NCI-H1048 (cell line): ENCODE measurements at regions not wholly inside any gene's neighbourhood (a gene's known extent, or its start where the extent isn't known, plus 50 kb on each side); places are given as distances from the start of the nearest gene placed in this dataset.
"Not testable (repeated sequence)": the region's sequence is repeated elsewhere in the genome, so short reads cannot be mapped to it uniquely, and the experiment has no call there.

Experiments used
- DNase-seq: peaks from one replicate; lab custom pipeline; 2025; lab: John Stamatoyannopoulos, UW

DNA sequence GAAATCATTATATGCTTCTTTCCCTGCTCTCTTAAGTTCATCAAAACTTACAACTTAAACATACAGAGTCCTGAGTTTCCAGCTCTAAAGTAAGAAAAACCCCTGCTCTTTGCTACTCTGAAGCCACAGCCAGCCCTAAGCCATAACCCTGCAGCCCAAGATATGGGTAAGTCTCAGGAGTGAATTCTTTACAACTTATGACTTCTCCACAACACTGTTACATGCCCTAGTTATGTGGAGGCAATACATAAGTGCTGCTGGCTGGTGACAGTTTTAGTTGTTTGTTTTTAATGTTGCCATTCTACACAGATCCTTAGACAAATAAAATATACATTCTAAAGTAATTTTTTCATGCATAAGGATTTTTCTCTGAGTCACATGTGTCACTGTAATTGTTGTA is 100.2 kb downstream of the FBXO8 start:
- no peak for DNase-seq

DNA sequence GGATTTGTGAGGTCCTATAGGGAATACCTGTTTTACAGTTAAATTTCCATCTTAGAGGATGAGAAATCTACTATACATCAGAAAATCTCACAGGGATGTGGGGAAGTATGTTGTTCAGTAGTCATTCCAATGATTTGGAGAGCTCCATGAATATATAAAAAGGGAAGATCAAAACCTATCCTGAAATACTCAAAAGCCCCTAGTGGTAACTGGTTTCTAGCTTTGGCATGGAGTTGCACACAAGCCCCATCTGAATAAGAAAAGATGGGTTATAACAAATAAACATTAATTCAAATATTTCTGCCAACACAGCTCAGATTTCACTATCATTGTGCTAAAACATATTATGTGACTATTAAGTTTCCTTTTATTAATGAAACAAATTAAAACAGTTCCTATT is 101.6 kb downstream of the FBXO8 start:
- no peak for DNase-seq

DNA sequence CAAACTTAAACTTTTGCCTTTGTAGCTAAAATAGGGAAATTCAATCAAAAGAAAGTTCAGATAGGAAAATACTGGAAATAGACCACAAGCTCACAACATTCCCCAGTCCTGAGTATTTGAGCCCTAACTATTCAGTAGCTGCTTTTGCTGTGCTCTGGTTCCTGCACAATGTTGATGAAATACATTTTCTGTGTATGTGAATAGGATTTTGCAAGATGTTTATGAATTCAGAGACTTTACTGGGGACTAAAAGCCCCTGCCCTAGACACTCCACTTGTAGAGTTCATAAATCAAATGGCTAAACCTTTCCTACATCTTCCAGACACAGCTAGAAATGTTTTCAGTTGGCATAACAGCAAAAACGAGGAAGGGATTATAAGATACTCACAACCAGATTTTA is 105.9 kb downstream of the FBXO8 start:
- DNase-seq = no peak

DNA sequence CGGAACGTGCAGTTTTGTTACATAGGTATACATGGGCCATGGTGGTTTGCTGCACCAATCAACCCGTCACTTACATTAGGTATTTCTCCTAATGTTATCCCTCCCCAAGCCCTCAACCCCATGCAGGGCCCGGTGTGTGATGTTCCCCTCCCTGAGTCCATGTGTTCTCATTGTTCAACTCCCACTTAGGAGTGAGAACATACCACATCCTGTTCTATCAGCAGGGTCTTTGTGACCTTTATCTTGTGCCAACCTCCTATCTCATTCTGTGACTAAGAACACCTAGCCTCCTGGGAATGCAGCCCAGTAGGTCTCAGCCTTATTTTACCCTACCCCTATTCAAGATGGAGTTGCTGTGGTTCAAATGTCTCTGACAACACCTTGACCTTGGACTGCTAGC is 107.6 kb downstream of the FBXO8 start:
- DNase-seq = not testable (repeated sequence)

DNA sequence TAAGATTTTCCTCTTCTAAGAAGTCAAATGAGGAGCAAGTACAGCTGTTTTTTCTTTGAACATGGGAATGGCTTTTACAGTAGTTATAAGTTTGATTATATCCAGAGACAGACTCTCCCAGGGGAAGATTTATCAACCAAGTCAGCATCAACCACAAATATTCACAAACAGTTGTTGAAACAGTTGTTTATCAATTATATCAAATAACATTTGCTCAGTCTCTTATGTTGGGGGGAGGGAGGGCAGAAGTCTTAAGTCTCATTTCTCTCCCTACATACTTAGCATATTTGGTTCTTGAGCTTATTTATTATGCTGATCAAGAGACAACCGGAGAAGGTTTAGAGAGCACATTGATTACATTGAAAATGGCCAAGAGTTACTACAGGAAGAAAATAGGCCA is 110.1 kb downstream of the FBXO8 start:
- DNase-seq = no peak

DNA sequence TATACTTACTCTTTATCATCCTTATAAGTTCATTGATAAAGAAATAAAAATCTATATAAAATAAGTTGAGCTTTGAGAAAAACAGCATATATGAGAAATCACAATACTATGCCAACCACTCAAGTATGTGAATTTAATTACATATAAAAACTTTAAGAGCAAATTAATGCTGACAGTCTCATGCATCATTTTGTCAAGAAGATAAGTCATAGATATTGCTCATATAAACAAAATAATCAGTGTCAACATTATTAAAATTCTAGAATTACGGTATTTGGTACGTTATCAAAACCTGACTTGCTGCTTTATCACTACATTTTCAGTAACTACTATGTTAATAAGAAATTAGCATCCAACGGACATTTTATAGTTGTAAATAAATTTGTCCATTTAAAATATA is 111.2 kb downstream of the FBXO8 start:
- DNase-seq = no peak

DNA sequence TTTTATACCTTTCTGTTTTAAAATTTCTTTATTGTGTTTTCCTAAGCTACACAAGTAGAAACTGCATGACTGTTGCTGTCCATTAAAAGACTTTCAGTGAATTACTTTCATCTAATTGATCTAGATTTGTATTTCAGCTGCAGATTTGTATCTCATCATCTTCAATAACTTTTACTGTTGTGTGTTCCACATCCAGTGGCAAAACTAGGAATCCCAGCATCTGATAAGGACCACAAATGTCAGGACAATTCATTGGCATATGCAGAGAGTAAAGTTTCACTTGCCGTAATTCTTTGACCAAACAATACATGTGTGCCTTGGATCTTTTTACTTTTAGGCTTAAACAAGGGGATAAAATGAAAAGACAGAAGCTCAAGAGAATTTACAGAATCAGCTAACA is 112.6 kb downstream of the FBXO8 start:
- no peak for DNase-seq

DNA sequence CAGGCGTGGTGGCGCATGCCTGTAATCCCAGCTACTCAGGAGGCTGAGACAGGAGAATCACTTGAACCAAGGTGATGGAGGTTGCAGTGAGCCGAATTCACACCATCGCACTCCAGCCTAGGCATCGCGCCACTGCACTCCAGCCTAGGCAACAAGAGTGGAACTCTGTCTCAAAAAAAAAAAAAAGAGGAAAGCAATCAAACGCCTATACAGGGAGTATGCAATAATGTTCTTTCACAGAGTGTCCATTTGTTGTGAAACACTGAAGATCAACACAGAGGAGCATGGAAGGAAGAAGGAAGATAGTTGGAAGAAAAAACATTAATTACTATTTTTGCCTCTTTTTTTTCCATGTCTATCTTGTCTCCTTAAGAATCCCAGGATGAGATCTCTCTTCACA is 113.4 kb downstream of the FBXO8 start:
- no peak for DNase-seq

DNA sequence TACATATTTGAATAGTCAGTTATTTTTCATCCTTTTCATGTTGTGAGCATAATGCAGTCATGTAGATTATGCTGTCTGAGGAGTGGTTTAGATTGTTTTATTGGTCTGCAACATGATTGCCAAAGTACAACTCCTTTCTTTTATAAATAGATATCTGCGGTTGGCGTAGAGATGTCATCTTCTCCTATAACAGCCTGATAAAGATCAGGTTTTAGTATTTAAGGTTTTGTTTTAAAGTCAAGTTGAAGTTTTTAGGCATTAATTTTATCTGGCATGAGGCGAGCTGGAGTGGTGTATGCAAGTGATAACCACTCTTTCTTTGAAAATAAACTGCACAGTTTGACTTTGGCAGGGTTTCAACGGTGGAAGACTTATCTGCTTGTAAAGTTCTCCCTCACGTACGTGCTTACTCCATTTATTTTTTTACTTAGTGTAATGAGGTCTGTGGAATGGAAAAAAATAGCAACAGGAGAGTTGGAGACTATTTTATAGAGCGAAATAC is 126.3 kb downstream of the FBXO8 start:
- DNase-seq = no peak

DNA sequence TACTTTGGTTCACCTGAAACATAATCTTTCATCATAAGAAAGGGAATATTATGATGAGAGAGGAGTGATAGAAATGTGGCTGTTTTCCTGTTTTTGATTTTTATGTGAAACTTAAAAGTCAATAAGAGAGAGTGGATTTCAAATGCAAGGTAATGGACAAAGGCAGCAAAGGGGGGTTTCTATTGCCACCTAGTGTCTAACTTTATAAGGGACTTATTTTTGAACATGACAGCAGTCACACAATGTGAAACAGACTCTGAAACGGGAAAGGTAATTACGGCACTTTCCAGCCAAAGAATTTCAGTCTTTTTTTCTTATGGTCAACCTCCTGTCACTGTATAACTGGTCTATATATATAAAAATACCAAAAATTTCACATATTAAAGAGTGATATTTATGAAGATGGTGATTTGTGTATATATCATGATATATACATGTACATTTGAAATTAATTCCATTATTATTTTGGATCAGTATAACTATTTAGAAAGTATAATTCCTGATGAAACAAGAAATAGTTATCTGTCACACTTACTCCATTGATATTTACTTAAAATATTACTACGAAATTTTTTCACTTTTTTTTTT is 127.1 kb downstream of the FBXO8 start:
- peak; percentile 23 for DNase-seq

DNA sequence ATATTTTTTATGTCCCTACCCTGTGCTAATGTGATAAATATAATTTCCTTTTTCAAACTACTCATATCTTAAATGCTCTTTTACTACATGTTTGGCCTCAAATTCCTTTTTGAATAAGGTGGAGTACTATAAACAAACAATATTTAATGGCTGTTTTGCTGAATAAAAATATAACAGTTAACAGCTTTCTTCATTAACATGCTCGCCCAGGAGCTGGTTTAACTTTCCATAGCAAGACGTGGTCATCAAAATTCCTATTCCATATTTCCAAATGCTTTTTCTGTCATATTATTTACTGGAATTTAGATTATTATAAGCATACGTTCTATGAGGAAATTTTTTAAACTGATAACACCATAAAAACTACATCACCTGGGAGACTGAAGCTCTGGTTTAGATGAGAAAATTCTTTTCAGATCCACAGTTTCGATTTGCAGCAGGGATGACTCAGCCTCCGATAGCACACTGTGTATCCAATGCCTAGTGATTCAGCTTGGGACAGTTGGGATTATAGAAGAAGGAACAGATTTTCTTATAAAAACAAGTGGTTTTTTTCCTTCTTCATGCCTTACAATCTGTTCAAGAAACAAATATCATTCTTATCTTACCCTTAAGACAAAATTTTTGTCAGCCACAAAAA is 129.1 kb downstream of the FBXO8 start:
- no peak for DNase-seq

DNA sequence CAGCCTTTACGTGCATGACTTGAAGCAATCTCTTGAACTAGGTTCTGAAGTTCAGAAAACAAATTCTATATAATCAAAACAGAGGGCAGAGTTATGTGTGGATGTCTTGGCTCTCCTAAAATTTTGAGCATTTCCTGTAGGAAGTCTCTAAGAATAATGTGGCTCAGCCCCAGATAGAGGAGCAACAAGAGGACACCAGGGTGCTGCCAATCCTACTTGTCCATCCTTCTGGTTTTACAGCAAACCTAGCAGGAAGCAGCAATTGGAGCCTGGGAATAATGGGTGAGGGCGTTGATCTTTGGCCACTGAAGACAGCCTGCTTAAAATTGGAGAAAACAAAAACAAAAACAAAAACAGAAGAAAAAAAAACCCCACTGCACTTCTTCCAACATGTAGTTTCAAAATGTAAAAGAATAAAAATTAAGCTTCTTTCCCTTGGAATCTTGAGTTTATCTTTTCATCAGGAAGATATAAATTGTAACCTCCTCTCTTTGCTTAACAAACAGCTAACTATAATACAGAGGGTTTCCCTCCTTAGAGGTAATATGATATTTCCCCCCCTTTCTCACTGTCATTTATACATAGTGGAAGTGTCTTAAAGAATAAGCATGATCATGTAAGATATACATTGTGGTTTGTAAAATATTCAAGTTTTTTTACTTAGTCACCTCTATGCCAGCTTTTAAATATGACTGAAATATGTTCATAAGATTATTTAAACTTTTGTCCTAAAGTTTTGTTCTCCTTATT is 130.6 kb downstream of the FBXO8 start:
- DNase-seq = no peak

DNA sequence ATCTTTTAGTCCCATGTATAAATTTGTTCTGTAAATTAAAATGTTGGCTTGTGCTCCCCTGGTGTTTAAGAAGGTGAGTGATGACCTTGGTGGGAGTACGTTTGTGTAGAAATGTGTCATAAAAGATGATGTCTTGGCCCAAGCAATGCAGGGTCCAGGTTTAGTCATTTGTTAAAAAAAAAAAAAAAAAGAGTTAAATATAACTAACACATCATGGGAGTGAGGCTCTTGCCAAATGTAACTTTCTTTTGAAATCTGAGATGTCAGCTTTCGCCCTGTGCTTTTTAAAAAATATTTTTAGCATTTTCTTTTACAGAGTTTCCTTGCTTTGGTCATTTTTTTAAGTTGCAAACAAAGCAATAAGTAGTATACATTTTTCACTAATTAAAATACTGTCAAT is 135.6 kb downstream of the FBXO8 start:
- DNase-seq = no peak

DNA sequence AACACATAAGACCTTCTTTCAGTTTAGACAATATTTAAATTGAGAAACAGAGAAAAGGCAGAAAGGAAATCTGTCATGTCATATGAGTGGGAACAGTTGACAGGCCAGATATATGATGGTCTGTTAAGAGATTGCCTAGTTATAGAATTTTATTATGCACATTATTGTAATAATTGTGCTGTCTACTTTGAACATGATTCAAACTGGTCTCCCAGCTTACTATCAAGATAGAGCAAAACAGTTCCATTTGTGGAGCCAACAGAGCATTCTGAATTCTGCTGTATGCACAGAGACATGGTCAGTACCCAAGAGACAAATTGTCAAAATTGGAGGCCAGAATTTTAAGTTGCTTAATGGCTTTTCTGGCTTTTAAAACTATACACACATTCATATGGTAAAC is 139.4 kb downstream of the FBXO8 start:
- no peak for DNase-seq

DNA sequence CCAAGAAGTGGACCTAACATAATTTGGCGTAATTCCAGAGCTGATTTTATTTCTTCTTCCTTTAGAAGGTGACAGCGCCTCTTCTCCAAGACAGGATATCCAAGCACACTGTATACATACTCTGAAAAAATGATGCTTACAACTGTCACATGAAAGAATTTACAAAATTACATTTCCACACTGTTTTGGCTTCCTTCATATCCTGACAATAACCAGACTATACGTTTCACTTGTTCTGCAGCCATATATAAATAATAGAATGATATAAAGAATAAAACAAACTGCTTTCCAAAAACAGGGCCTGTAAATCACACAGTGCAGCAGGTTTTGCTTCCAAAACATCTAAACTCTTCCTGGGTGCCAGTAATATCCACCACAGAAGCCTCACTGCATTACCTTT is 141.6 kb downstream of the FBXO8 start:
- no peak for DNase-seq

DNA sequence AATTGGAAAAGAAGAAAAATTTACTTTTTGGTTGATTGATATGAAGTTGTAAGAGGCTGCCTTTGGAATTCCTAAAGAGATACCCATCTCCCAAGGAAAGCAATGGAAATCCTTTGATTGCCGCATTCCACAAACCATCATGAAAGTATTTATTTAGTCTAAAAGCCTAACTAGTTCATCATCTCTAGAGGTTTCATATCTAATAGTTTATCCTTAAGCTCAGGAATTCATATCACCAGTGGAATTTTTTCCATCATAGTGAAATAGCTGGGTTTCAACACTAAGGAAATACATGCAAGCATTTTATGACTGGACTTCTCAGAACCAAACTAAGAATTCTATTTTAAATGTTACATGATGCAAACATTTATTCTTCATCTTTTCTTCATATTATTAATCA is 144.9 kb downstream of the FBXO8 start:
- no peak for DNase-seq

DNA sequence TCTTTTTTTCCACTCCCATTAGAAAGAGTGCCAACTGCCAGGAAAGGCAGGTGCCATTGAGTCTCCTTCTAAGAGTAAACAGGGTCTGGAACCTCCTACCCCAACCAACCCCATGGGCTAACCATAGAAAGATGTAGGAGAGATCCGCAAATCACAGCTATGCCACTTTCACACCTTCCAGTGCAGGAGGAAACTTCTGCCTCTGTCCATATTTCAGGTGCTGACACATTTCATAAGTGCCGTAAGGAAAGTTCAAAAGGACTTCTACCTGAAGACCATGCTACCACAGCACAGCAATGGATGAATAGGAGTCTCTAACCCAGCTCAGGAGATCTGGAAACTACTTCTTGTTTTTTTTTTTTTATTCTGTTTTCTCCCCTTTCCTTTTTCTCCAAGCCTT is 145.8 kb downstream of the FBXO8 start:
- no peak for DNase-seq

DNA sequence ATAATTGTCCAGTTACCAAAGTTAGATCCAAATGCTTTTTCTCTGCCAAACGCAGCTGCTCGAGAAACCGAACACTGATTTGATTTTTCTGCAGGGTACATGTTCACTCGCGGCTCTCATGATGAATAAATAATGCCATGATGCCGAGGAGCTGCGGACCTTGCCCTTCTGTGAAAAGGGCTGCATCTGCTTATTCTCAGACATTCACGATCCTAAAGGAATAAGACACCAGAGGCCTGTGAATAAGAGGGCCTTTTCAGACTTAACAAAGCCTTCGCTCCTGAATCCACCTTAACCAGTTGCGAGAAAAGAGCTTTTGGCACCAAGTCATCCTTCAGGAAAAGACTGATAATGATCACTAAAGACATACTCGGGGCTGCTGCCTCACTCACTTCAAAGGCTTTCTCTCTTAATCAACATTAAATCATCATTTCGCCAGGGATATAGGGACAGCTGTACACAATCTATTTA is 147.5 kb downstream of the FBXO8 start:
- DNase-seq = no peak

DNA sequence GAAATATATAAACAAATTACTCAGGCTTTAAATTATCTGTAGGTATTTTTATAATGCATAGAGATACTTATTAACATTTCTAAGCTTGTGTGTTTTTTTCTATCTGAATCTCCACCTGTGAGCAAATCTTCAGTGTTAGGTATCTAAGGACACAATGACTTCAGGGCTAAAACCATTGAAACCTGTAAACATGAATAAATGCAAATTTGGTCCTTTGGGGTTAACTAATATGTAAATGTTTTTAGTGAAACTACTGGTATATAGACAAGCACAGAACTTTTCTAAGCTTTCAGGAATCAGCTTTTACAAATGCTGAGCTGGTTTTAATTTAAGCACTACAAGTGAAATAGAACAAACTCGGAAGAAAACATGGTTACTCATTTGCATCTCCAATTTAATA is 147.9 kb downstream of the FBXO8 start:
- no peak for DNase-seq

DNA sequence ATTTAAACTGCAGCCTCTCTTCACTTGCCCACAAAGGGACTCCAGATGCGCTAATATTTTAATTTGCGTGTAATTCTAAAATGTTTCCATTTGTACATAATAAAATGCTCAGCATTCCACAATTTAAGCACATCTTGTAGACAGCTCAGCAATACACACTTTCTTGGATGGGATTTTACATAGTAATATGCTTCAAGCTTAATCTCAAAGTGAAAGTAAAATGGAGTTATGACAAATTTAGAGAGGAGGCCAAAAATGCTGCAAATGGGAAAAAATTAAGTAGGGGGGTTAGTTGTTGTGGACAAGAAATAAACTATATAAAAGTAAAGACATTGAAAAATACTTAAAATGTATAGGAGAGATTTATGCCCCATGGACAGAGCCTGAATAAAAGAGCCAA is 149.1 kb downstream of the FBXO8 start:
- DNase-seq = no peak

DNA sequence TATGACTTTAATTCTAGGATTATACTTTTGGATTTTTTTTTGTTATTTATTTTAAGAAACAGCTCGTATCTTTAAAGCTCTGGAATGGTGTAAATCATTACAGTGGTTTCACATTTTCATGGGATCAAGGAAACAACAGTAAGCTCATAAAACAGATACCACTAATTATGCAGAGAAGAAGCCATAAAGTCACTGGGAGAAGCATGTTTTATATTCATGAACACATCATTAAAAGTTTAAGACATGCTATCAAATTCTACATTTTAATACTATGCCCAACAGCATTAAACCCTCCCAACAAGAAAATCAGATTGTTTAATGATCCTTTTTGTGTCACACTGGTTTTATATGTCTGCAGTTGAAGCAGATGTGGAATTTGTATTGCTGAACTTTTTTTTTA is 149.9 kb downstream of the FBXO8 start:
- DNase-seq = no peak

DNA sequence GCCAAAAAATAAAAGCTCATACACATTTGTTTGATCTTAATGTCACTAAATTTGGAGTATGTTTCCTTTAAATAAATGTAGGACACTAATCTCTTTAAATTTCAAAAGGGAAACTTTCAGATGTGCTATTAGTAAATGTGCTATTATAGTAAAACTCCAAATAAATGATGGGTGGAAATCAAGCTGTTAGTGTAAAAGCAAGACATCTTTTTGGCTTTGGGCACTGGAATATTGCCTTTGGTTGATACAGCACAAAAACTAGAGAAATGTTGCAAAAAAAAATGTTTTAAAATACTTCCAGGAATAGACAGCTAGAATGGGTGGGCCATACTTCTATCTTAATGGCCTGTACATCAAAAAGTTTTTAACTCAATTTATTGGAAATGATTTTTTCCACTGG is 151.6 kb downstream of the FBXO8 start:
- no peak for DNase-seq

DNA sequence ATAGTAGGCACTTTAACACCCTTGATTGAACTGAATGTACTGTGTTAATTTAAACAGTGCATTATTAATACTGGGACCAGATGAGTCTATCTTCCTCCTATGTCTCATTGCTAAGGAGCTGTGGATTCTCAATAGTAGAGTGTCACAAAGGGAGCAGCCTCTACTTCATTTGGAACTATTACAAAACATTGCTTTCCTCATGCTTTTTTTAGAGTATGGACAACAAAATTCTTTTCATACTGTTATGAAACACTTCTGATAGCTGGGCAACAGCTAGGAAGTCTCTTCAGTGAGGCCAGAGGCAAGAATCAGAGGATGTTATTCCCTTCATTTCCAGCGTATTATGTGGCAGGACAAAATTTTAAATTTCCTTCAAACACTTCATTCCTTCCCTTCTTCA is 160.8 kb downstream of the FBXO8 start:
- DNase-seq = no peak
